BLaER1 treated with 17β-estradiol and CSF1 and Interleukin-3, amounts not matched to agents 10 nM and 100 nM (cell line): ENCODE measurements at regions not wholly inside any gene's neighbourhood (a gene's known extent, or its start where the extent isn't known, plus 50 kb on each side); places are given as distances from the start of the nearest gene placed in this dataset.

Experiments
- H3K27ac ChIP-seq, 11 experiments: shearing (Covaris generic); formaldehyde crosslinking; 2 replicates each; pipeline ENCODE4 v1.8.1; 2022
- H3K27me3 ChIP-seq, 11 experiments: shearing (Covaris generic); formaldehyde crosslinking; 2 replicates each; pipeline ENCODE4 v1.8.1; 2022
- H3K36me3 ChIP-seq, 11 experiments: shearing (Covaris generic); formaldehyde crosslinking; 2 replicates each; pipeline ENCODE4 v1.8.1; 2022
- H3K4me1 ChIP-seq, 10 experiments: shearing (Covaris generic); formaldehyde crosslinking; 2 replicates each; pipeline ENCODE4 v1.8.1; 2022
- H3K4me2 ChIP-seq, 11 experiments: shearing (Covaris generic); formaldehyde crosslinking; 2 replicates each; pipeline ENCODE4 v1.8.1; 2022
- H3K4me3 ChIP-seq, 10 experiments: shearing (Covaris generic); formaldehyde crosslinking; 2 replicates each; pipeline ENCODE4 v1.8.1; 2022
- H3K9ac ChIP-seq, 11 experiments: shearing (Covaris generic); formaldehyde crosslinking; 2 replicates each; pipeline ENCODE4 v1.8.1; 2022
- H3K9me3 ChIP-seq, 11 experiments: shearing (Covaris generic); formaldehyde crosslinking; replicated peaks in 1 of 11; 2 replicates each; pipeline ENCODE4 v1.8.1; 2022
- H4K20me1 ChIP-seq, 11 experiments: shearing (Covaris generic); formaldehyde crosslinking; 2 replicates each; pipeline ENCODE4 v1.8.1; 2022
- Cebpa-rat ChIP-seq, 11 experiments: shearing (Covaris generic); IDR thresholded peaks; 2 replicates each; pipeline ENCODE4 v1.8.1; 2022

GRCh38 chr18:61157451-61157850 is 175.8 kb upstream of the CDH20 start:
- H4K20me1 ChIP-seq: no peaks in the 10 kb centered on the region
- no peaks in the 10 kb centered on the region for H3K9me3 ChIP-seq
- H3K4me3 ChIP-seq: no peak overlapping the region
- H3K36me3 ChIP-seq: no peaks in the 10 kb centered on the region
- no peak for TF ChIP-seq Cebpa-rat (IDR thresholded peaks at IDR 0.05)
- no peak overlapping the region for H3K4me2 ChIP-seq
- H3K27ac ChIP-seq: no peak overlapping the region
- H3K27me3 ChIP-seq: no peaks in the 10 kb centered on the region
- H3K4me1 ChIP-seq: no peaks in the 10 kb centered on the region
- no peak overlapping the region for H3K9ac ChIP-seq

GRCh38 chr18:61159246-61159645 is 174.0 kb upstream of the CDH20 start:
- H3K9me3 ChIP-seq: no peaks in the 10 kb centered on the region
- no peaks in the 10 kb centered on the region for H4K20me1 ChIP-seq
- H3K27ac ChIP-seq: no peak overlapping the region
- H3K4me2 ChIP-seq: no peak overlapping the region
- no peak overlapping the region for H3K9ac ChIP-seq
- H3K36me3 ChIP-seq: no peaks in the 10 kb centered on the region
- H3K4me3 ChIP-seq: no peak overlapping the region
- no peak for TF ChIP-seq Cebpa-rat (IDR thresholded peaks at IDR 0.05)
- H3K27me3 ChIP-seq: no peaks in the 10 kb centered on the region
- H3K4me1 ChIP-seq: no peaks in the 10 kb centered on the region

GRCh38 chr18:61164321-61164720 is 168.9 kb upstream of the CDH20 start:
- no peaks in the 10 kb centered on the region for H3K4me1 ChIP-seq
- no peak overlapping the region for H3K4me3 ChIP-seq
- no peak overlapping the region for H3K27ac ChIP-seq
- H3K27me3 ChIP-seq: no peaks in the 10 kb centered on the region
- H3K36me3 ChIP-seq: no peaks in the 10 kb centered on the region
- no peak overlapping the region for H3K9ac ChIP-seq
- no peak for TF ChIP-seq Cebpa-rat (IDR thresholded peaks at IDR 0.05)
- H3K9me3 ChIP-seq: no peaks in the 10 kb centered on the region
- H4K20me1 ChIP-seq: no peaks in the 10 kb centered on the region
- no peak overlapping the region for H3K4me2 ChIP-seq

- H3K36me3 ChIP-seq: no peaks in the 10 kb centered on the region
- no peaks in the 10 kb centered on the region for H3K9me3 ChIP-seq
- TF ChIP-seq Cebpa-rat (IDR thresholded peaks at IDR 0.05): no peak
- no peaks in the 10 kb centered on the region for H3K4me1 ChIP-seq
- no peak overlapping the region for H3K9ac ChIP-seq
- no peaks in the 10 kb centered on the region for H4K20me1 ChIP-seq
- H3K27ac ChIP-seq: no peak overlapping the region
- H3K27me3 ChIP-seq: no peaks in the 10 kb centered on the region
- no peak overlapping the region for H3K4me2 ChIP-seq
- H3K4me3 ChIP-seq: no peak overlapping the region
Measured at GRCh38 chr18:61167902-61168301, 165.3 kb upstream of the CDH20 start.

GRCh38 chr18:61169386-61169785 is 163.8 kb upstream of the CDH20 start:
- no peaks in the 10 kb centered on the region for H3K9me3 ChIP-seq
- no peaks in the 10 kb centered on the region for H4K20me1 ChIP-seq
- no peaks in the 10 kb centered on the region for H3K27me3 ChIP-seq
- H3K4me2 ChIP-seq: no peak overlapping the region
- H3K36me3 ChIP-seq: no peaks in the 10 kb centered on the region
- no peak overlapping the region for H3K9ac ChIP-seq
- no peak overlapping the region for H3K27ac ChIP-seq
- H3K4me1 ChIP-seq: no peaks in the 10 kb centered on the region
- H3K4me3 ChIP-seq: no peak overlapping the region
- no peak for TF ChIP-seq Cebpa-rat (IDR thresholded peaks at IDR 0.05)

- no peak overlapping the region for H3K4me3 ChIP-seq
- H3K4me2 ChIP-seq: no peak overlapping the region
- H4K20me1 ChIP-seq: no peaks in the 10 kb centered on the region
- H3K9ac ChIP-seq: no peak overlapping the region
- no peaks in the 10 kb centered on the region for H3K27me3 ChIP-seq
- no peaks in the 10 kb centered on the region for H3K36me3 ChIP-seq
- no peak for TF ChIP-seq Cebpa-rat (IDR thresholded peaks at IDR 0.05)
- H3K27ac ChIP-seq: no peak overlapping the region
- no peaks in the 10 kb centered on the region for H3K4me1 ChIP-seq
- no peaks in the 10 kb centered on the region for H3K9me3 ChIP-seq
Measured at GRCh38 chr18:61172624-61173023, 160.6 kb upstream of the CDH20 start.

- TF ChIP-seq Cebpa-rat (IDR thresholded peaks at IDR 0.05): no peak
- Histone ChIP-seq H3K4me2 (no peak overlapping the region), H3K36me3 (no peaks in the 10 kb centered on the region), H3K9ac (no peak overlapping the region), H3K9me3 (no peaks in the 10 kb centered on the region), H3K27ac (no peak overlapping the region), H3K4me3 (no peak overlapping the region), H3K27me3 (no peaks in the 10 kb centered on the region), H4K20me1 (no peaks in the 10 kb centered on the region), H3K4me1 (no peaks in the 10 kb centered on the region)
Measured at GRCh38 chr18:61173554-61173953, 159.7 kb upstream of the CDH20 start.

GRCh38 chr18:61183798-61184197 is 149.4 kb upstream of the CDH20 start:
- Histone ChIP-seq H3K27me3 (no peaks in the 10 kb centered on the region), H3K4me3 (no peak overlapping the region), H3K4me1 (no peaks in the 10 kb centered on the region), H4K20me1 (no peaks in the 10 kb centered on the region), H3K4me2 (no peak overlapping the region), H3K27ac (no peak overlapping the region), H3K9me3 (no peaks in the 10 kb centered on the region), H3K9ac (no peak overlapping the region), H3K36me3 (no peaks in the 10 kb centered on the region)
- no peak for TF ChIP-seq Cebpa-rat (IDR thresholded peaks at IDR 0.05)

GRCh38 chr18:61187971-61188370 is 145.3 kb upstream of the CDH20 start:
- Histone ChIP-seq H3K4me2 (no peak overlapping the region), H3K4me1 (no peaks in the 10 kb centered on the region), H3K27me3 (no peaks in the 10 kb centered on the region), H4K20me1 (no peaks in the 10 kb centered on the region), H3K9ac (no peak overlapping the region), H3K27ac (no peak overlapping the region), H3K9me3 (no peaks in the 10 kb centered on the region; a peak in 1 of 22 replicates), H3K36me3 (no peaks in the 10 kb centered on the region), H3K4me3 (no peak overlapping the region)
- TF ChIP-seq Cebpa-rat (IDR thresholded peaks at IDR 0.05): no peak

GRCh38 chr18:61189376-61189775 is 143.9 kb upstream of the CDH20 start:
- TF ChIP-seq Cebpa-rat (IDR thresholded peaks at IDR 0.05): no peak
- Histone ChIP-seq H3K27me3 (no peaks in the 10 kb centered on the region), H3K9me3 (no peaks in the 10 kb centered on the region; a peak in 1 of 22 replicates), H3K4me3 (no peak overlapping the region), H3K36me3 (no peaks in the 10 kb centered on the region), H4K20me1 (no peaks in the 10 kb centered on the region), H3K4me2 (no peak overlapping the region), H3K27ac (no peak overlapping the region), H3K9ac (no peak overlapping the region), H3K4me1 (no peaks in the 10 kb centered on the region)

- no peaks in the 10 kb centered on the region for H3K36me3 ChIP-seq
- H3K27ac ChIP-seq: no peak overlapping the region
- no peak overlapping the region for H3K4me3 ChIP-seq
- H3K4me2 ChIP-seq: no peak overlapping the region
- no peaks in the 10 kb centered on the region for H3K27me3 ChIP-seq
- H4K20me1 ChIP-seq: no peaks in the 10 kb centered on the region
- no peaks in the 10 kb centered on the region for H3K4me1 ChIP-seq
- H3K9me3 ChIP-seq: no peaks in the 10 kb centered on the region; a peak in 1 of 22 replicates
- no peak overlapping the region for H3K9ac ChIP-seq
- no peak for TF ChIP-seq Cebpa-rat (IDR thresholded peaks at IDR 0.05)
Measured at GRCh38 chr18:61194726-61195125, 138.5 kb upstream of the CDH20 start.
